Astrocyte (in vitro differentiated cells and primary cell): ENCODE measurements at regions not wholly inside any gene's neighbourhood (a gene's known extent, or its start where the extent isn't known, plus 50 kb on each side); places are given as distances from the start of the nearest gene placed in this dataset.
A peak's percentile ranks its signal among the peaks of the same experiment; 100 is the strongest.

Experiments used
- DNase-seq: peaks from one replicate; pipeline ENCODE4 v3.0.0-alpha.2; 2010; ENCODE audit warnings: low read depth
- FAIRE-seq: peaks from 2 replicates; lab custom pipeline; 2011; peaks lifted over from hg19 to GRCh38; lab: Jason Lieb, UNC
- H2AFZ ChIP-seq: 2 replicates; pipeline ENCODE4 v1.6.0; 2012; ENCODE audit warnings: low read depth, low read length, inconsistent platforms
- H3K27ac ChIP-seq: 2 replicates; pipeline ENCODE4 v1.5.1; 2011; ENCODE audit warnings: low read depth, low read length, inconsistent platforms
- H3K27me3 ChIP-seq: 2 replicates; pipeline ENCODE4 v1.6.0; 2011; ENCODE audit warnings: low read length, inconsistent platforms; ENCODE audit not compliant: insufficient read depth
- H3K36me3 ChIP-seq: 2 replicates; pipeline ENCODE4 v1.5.1; 2011; ENCODE audit warnings: low read length, inconsistent platforms; ENCODE audit not compliant: insufficient read depth
- H3K4me1 ChIP-seq: 2 replicates; pipeline ENCODE4 v1.5.1; 2011; ENCODE audit warnings: low read length, inconsistent platforms; ENCODE audit not compliant: insufficient read depth
- H3K4me2 ChIP-seq: 2 replicates; pipeline ENCODE4 v1.6.0; 2012; ENCODE audit warnings: low read length, inconsistent platforms
- H3K4me3 ChIP-seq: 2 replicates; pipeline ENCODE4 v1.5.1; 2011; ENCODE audit warnings: low read depth, mild to moderate bottlenecking, low read length, inconsistent platforms; ENCODE audit not compliant: insufficient read depth
- H3K79me2 ChIP-seq: 2 replicates; pipeline ENCODE4 v1.6.0; 2012; ENCODE audit warnings: mild to moderate bottlenecking, low read length, inconsistent platforms; ENCODE audit not compliant: insufficient read depth
- H3K9ac ChIP-seq: 2 replicates; pipeline ENCODE4 v1.6.0; 2012; ENCODE audit warnings: mild to moderate bottlenecking, low read length, inconsistent platforms
- H3K9me3 ChIP-seq: 2 replicates; pipeline ENCODE4 v1.5.1; 2012; ENCODE audit warnings: low read depth, mild to moderate bottlenecking, low read length, inconsistent platforms; ENCODE audit not compliant: insufficient read depth
- H4K20me1 ChIP-seq: 2 replicates; pipeline ENCODE4 v1.6.0; 2012; ENCODE audit warnings: low read length, inconsistent platforms; ENCODE audit not compliant: insufficient read depth
- H3K27ac Mint-ChIP-seq: one replicate; pipeline ENCODE4 v1.8.0; 2021; ENCODE audit warnings: mild to moderate bottlenecking, mixed read lengths; ENCODE audit not compliant: unreplicated experiment
- H3K27me3 Mint-ChIP-seq: one replicate; pipeline ENCODE4 v1.8.0; 2021; ENCODE audit warnings: low read depth, mixed read lengths; ENCODE audit not compliant: unreplicated experiment
- H3K36me3 Mint-ChIP-seq: one replicate; pipeline ENCODE4 v1.8.0; 2021; ENCODE audit warnings: low read depth, mixed read lengths; ENCODE audit not compliant: unreplicated experiment
- H3K4me1 Mint-ChIP-seq: one replicate; pipeline ENCODE4 v1.8.0; 2021; ENCODE audit warnings: low read depth, mixed read lengths; ENCODE audit not compliant: unreplicated experiment
- H3K4me3 Mint-ChIP-seq: one replicate; pipeline ENCODE4 v1.8.0; 2021; ENCODE audit warnings: mild to moderate bottlenecking, moderate library complexity, mixed read lengths; ENCODE audit not compliant: unreplicated experiment
- H3K9me3 Mint-ChIP-seq: one replicate; pipeline ENCODE4 v1.8.0; 2021; ENCODE audit warnings: mild to moderate bottlenecking, mixed read lengths; ENCODE audit not compliant: unreplicated experiment
- EZH2 ChIP-seq: IDR thresholded peaks from 2 replicates; pipeline ENCODE4 v1.6.1; 2012; ENCODE audit warnings: mild to moderate bottlenecking, low read length, inconsistent platforms; ENCODE audit not compliant: insufficient read depth
- TF ChIP-seq, protein P1 (sequence below): IDR thresholded peaks from 2 replicates; pipeline ENCODE4 v1.5.1; 2011; ENCODE audit warnings: low read depth, mild to moderate bottlenecking, inconsistent platforms, low read length, moderate library complexity; ENCODE audit not compliant: insufficient read depth

DNA sequence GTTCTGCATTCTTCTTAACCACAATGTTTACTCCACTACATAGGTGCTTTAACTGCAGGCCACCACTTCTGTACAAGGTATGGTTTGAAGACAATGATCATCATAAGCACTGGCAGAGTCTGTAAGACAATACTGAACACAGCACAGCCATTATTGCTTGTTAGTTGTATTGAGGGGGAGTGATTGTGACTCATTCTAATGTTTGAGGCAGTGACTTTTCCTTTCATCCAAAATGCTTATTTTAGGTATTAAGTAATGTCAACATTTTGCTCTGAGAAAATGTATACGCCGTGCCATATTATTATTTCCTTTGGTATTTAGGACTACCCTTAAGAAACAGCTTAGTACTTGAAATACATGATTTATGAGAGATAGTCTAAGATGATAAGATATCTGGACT, 618.2 kb upstream of the ZNF717 start:
- TF ChIP-seq EZH2: no peak
- TF ChIP-seq, protein P1, sequence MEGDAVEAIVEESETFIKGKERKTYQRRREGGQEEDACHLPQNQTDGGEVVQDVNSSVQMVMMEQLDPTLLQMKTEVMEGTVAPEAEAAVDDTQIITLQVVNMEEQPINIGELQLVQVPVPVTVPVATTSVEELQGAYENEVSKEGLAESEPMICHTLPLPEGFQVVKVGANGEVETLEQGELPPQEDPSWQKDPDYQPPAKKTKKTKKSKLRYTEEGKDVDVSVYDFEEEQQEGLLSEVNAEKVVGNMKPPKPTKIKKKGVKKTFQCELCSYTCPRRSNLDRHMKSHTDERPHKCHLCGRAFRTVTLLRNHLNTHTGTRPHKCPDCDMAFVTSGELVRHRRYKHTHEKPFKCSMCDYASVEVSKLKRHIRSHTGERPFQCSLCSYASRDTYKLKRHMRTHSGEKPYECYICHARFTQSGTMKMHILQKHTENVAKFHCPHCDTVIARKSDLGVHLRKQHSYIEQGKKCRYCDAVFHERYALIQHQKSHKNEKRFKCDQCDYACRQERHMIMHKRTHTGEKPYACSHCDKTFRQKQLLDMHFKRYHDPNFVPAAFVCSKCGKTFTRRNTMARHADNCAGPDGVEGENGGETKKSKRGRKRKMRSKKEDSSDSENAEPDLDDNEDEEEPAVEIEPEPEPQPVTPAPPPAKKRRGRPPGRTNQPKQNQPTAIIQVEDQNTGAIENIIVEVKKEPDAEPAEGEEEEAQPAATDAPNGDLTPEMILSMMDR: no peak
- Mint-ChIP-seq H3K9me3 (no peaks in the 10 kb centered on the region), H3K27ac (no peak overlapping the region), H3K4me1 (peaks cover 16% of the 10 kb centered on the region), H3K27me3 (no peaks in the 10 kb centered on the region), H3K36me3 (no peaks in the 10 kb centered on the region), H3K4me3 (no peak overlapping the region)
- no peaks in the 10 kb centered on the region for H3K27me3 ChIP-seq
- no peaks in the 10 kb centered on the region for H3K4me1 ChIP-seq
- FAIRE-seq (no peak), DNase-seq (peak; percentile 8)
- no peak overlapping the region for H3K4me3 ChIP-seq
- H3K36me3 ChIP-seq: no peaks in the 10 kb centered on the region
- H3K27ac ChIP-seq: no peak overlapping the region
- no peaks in the 10 kb centered on the region for H3K9me3 ChIP-seq
- H3K9ac ChIP-seq: no peak overlapping the region
- H2AFZ ChIP-seq: no peak overlapping the region
- H4K20me1 ChIP-seq: no peaks in the 10 kb centered on the region
- H3K79me2 ChIP-seq: no peaks in the 10 kb centered on the region
- H3K4me2 ChIP-seq: peak overlapping the region; percentile 15

DNA sequence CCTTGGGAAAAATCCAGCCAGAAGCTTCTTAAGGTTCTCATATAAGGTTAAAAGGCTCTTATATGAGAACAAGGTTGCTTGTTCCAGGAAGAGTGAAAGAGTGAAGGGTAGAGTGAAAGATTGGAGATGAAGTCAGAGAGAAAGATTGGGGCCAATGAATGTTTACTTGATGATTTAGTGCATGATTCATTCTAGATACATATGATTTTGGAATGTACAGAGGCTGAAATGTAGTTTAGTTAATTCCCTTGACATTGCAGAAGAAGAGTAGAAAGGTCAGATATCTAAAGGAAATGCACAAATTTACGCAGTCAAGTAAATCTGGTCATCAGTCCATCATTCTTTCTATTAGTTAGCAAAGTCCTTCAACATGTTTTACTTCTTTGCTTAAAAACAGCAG, 619.8 kb upstream of the ZNF717 start:
- no peaks in the 10 kb centered on the region for H3K9me3 Mint-ChIP-seq
- Histone ChIP-seq H3K4me2 (peak overlapping the region; percentile 14), H3K36me3 (no peaks in the 10 kb centered on the region), H3K27ac (no peak overlapping the region), H3K9me3 (no peaks in the 10 kb centered on the region), H3K79me2 (no peaks in the 10 kb centered on the region), H3K4me3 (no peak overlapping the region), H2AFZ (no peak overlapping the region), H3K9ac (no peak overlapping the region), H3K27me3 (no peaks in the 10 kb centered on the region), H3K4me1 (no peaks in the 10 kb centered on the region), H4K20me1 (no peaks in the 10 kb centered on the region)
- no peaks in the 10 kb centered on the region for H3K36me3 Mint-ChIP-seq
- H3K27ac Mint-ChIP-seq: no peak overlapping the region
- H3K27me3 Mint-ChIP-seq: no peaks in the 10 kb centered on the region
- FAIRE-seq: peak; percentile 52
- H3K4me1 Mint-ChIP-seq: peaks cover 15% of the 10 kb centered on the region
- TF ChIP-seq EZH2: no peak
- TF ChIP-seq, protein P1: no peak
- no peak for DNase-seq
- H3K4me3 Mint-ChIP-seq: no peak overlapping the region

- Mint-ChIP-seq H3K4me3 (no peak overlapping the region), H3K36me3 (no peaks in the 10 kb centered on the region), H3K27ac (no peak overlapping the region), H3K27me3 (no peaks in the 10 kb centered on the region), H3K4me1 (no peaks in the 10 kb centered on the region), H3K9me3 (peaks cover 3% of the 10 kb centered on the region)
- no peak overlapping the region for H3K27ac ChIP-seq
- H3K4me1 ChIP-seq: no peaks in the 10 kb centered on the region
- DNase-seq: no peak
- FAIRE-seq: no peak
- H3K9ac ChIP-seq: no peak overlapping the region
- no peak overlapping the region for H3K4me3 ChIP-seq
- H2AFZ ChIP-seq: no peak overlapping the region
- H4K20me1 ChIP-seq: no peaks in the 10 kb centered on the region
- TF ChIP-seq, protein P1: no peak
- TF ChIP-seq EZH2: no peak
- no peaks in the 10 kb centered on the region for H3K79me2 ChIP-seq
- H3K9me3 ChIP-seq: no peaks in the 10 kb centered on the region
- H3K36me3 ChIP-seq: no peaks in the 10 kb centered on the region
- no peak overlapping the region for H3K4me2 ChIP-seq
- H3K27me3 ChIP-seq: no peaks in the 10 kb centered on the region
These were observed 625.5 kb upstream of the ZNF717 start for GRCh38 chr3:76410762-76411281.
